Central memory CD4-positive, alpha-beta T cell (primary cell): ENCODE measurements at regions not wholly inside any gene's neighbourhood (a gene's known extent, or its start where the extent isn't known, plus 50 kb on each side); places are given as distances from the start of the nearest gene placed in this dataset.
"Not testable (repeated sequence)": the region's sequence is repeated elsewhere in the genome, so short reads cannot be mapped to it uniquely, and the experiment has no call there.

Experiments
- DNase-seq: peaks from one replicate; pipeline ENCODE4 v3.0.0; 2022

DNA sequence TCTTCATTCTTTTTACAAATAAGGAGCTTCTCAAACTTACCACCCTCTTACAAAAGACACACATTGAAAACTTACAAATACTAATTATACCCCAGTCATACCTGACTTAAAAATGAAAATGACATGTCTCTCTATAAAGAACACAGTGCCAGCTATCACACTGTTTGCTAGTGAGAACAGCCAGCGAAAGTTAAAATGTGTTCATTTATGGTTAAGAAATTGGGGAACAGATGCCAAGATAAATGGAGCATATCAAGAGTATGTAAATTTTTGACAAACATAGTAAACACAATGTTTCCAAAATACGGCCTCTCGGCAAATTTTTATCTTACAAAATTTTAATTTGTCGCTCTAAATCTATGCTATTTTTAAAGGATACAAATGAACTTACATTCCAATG, 1422.9 kb downstream of the KCNT2 start:
- no peak for DNase-seq

DNA sequence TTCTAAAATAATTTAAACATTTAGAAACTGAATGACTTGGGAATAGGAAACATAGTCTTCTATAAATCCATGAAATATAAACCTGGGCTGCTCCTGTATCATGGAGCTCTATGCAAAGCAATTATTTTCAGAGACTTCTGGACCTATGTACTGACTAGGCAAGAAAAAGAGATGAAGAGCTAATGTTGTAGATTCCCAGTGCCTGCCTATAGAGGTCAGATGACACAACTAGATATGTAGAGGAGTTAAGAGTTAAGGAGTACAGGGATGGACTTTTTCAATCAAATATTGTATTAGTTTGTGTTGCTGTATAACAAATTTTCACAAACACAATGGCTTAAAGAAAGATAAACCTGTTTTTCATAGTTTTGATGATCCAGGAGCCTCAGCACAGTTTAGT, 1434.5 kb downstream of the KCNT2 start:
- no peak for DNase-seq

DNA sequence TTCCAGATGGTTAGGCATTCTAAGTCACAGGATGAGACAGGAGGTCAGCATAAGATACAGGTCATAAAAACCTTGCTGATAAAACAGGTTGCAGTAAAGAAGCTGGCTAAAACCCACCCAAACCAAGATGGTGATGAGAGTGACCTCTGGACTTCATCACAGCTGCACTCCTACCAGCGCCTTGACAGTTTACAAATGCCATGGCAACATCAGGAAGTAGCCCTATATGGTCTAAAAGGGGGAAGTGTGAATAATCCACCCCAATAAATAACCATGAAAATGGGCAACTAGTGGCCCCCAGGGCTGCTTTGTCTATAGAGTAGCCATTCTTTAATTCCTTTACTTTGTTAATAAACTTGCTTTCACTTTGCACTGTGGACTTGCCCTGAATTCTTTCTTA, 1448.4 kb downstream of the KCNT2 start:
- not testable (repeated sequence) for DNase-seq

DNA sequence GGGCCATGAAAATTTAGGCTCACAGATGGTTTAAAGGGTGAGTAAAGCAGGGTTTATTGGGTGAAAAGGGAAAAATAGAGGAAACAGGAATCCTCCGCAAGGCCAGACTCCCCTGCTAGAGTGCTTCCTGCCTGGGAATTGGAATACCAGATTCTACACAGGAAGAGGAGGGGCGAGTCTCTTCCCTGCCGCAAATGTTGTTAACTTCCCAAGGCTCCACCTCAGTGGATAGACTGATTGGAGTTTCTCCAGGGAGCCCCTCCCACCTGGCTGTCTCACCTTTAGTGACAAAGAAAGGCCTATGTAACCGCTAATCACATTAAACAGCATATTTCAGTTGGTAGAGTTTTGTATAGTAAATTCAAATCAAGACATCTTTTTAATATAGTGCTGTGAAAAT, 1450.1 kb downstream of the KCNT2 start:
- DNase-seq = no peak

DNA sequence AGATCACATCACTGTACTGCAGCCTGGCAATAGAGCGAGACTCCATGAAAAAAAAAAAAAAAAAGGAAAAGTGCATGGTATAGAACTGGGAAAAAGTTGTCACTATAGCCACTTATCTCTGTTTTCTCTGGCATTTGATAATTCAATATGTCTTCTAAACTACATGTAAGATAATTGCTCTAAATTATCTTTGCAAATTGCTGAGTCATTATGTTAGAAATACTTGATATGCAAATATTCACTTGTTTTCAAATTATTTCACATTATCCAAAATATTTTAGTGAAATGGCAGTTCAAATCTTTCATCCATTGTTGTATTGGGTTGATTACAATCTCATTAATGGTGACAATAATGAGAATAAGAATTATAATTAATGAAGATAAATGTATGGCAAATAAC, 1455.1 kb downstream of the KCNT2 start:
- DNase-seq = no peak

DNA sequence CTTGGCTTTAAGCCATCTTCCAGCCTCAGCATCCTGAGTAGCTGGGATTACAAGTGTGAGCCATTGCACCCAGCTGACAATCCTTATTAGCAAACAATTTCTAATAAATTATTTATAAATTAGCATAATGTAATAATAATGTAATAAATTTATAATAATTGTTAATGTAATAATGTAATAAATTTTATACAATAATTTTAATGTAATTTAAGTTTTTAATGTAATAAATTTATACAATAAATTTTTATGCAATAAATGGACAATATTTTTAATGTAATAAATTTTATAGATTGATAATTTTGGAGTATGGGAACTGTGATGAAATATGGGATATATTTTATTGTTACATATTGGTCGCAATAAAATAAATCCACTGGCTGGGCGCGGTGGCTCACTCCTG, 1457.5 kb downstream of the KCNT2 start:
- DNase-seq = no peak

DNA sequence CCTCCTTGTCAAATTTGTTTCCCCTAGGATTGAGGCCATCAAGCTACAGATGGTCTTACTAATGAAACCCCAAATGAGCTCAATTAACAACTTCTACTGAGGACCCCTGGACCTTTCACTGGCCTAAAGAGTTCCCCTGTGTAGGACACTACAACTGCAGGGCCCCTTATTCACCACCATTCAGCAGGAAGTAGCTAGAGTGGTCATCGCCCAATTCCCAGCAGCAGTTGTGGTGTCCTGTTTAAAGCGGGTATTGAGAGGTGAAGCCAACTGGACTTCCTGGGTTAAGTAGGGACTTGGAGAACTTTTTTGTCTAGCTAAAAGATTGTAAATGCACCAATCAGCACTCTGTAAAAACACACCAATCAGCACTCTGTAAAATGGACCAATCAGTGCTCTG, 1466.9 kb downstream of the KCNT2 start:
- DNase-seq = no peak

DNA sequence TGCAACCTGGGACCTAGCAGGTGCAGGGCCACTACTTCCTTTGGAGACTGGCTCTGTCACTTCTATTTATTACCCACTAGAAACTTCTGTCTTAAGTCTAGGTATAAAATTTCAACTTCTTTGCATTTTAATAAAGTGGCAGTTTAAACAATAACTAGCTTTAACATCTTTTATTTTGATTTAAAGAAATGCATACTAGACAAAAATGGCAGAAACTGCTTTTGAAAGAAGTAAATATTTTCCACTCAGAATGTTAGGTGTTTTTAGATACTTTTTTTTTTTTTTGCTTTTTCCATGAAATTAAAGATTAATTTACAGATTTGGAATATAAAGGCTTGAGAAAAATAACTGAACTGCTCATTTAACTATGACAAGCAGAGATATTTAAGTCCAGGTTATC, 1477.6 kb downstream of the KCNT2 start:
- no peak for DNase-seq

DNA sequence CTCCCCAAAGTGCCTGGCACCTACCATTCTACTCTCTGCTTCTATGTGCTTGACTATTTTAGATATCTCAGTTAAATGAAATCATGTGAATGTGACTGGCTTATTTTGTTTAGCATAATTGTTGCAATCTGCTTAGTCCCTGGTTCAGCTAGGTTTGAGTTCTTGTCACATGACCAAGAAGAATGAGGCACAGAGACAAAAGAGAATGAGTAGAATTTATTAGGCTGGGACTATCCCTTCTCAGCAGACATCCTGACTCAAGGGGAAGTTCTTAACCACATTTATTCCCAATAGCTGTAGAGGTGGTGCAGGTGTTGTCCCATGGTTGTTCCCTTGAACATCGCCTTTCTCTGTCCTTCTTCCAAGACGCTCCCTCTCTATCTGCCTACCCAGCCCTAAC, 1485.7 kb downstream of the KCNT2 start:
- DNase-seq = no peak

DNA sequence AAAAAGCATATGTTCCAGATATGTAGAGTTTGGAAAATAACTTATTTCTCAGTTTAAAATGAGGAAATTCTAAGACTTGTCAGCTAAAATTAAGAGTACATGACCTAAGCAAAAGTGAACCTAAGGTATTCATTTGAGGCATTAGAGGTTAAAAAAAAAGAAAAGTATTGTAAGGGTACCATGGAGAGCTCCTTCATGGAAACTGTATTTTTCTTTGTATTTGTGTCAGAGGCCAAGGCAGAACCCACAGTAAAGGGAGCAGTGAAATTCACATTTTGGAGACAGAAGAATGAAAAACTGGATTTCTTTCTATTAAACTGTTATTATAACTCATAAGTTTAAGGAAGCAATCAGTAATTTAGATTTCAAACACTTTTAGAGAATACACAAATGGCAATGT, 1494.8 kb downstream of the KCNT2 start:
- no peak for DNase-seq

DNA sequence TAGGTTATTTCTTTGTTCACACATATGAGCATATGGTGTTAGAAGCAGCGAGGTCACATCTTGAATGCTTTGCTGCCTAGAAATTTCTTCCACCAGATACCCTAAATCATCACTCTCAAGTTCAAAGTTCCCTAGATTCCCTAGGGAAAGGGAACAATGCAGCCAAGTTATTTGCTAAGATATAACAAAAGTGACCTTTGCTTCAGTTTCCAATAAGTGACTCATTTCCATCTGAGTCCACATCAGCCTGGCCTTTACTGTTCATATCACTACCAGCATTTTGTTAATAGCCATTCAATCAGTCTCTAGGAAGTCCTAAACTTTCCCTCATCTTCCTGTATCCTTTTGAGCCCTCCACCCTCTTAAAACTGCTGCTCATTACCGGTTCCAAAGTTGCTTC, 1502.5 kb downstream of the KCNT2 start:
- no peak for DNase-seq

DNA sequence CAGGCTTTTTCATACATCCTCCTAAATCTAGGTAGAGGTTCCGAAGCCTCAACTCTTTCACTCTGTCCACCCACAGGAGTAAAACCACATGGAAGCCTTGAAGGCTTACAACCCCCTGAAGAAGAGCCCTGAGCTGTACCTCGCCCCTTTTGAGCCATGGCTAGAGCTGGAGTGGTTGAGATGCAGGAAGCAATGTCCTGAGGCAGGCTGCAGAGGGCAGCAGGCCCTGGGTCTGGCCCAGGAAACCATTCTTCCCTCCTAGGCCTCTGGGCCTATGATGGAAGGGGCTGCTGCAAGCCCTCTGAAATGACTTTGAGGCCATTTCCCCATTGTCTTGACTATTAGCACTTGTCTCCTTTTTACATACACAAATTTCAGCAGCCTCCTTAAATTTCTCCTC, 1503.0 kb downstream of the KCNT2 start:
- DNase-seq = no peak

DNA sequence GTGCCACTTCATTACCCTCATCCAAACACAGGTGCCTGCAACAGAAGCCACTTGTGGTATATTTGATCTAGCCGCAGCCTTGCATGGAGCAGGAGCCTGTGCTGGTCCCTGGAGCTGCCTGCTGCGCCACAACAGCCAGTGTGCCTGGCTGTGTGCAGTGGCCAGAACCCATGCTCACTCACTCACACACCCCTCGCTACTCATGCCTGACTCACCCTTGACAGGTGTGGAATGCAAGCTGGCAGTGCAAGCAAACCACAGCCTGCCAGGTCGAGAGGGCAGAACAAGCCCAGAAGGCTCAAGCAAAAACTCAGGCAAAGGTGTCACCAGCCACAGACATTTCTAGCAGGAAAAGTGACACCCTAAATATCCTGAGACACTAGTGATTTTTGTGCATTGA, 1510.9 kb downstream of the KCNT2 start:
- DNase-seq = no peak

DNA sequence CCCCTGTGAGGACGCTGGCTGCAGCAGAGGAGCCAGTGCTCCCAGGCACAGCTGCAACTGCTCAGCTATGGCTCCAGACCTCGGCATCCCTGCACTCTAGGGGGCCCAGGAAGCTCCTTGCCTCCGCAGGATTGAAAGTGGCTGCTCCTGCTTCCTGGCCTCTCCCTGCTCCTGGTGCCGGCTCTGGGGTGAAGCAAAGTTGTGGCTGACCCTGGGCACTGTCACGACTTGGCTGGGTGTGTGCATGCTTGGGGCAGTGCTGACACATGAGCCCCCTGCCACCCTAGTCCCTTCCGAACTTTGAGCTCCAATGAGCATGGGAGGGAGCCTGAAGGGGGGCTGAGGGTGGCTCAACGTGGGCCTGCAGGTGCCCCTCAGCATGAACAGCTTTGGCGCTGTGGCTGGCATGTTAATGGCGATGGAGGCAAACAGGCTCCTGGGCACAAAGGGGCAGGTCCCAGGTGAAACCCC, 1512.2 kb downstream of the KCNT2 start:
- no peak for DNase-seq

DNA sequence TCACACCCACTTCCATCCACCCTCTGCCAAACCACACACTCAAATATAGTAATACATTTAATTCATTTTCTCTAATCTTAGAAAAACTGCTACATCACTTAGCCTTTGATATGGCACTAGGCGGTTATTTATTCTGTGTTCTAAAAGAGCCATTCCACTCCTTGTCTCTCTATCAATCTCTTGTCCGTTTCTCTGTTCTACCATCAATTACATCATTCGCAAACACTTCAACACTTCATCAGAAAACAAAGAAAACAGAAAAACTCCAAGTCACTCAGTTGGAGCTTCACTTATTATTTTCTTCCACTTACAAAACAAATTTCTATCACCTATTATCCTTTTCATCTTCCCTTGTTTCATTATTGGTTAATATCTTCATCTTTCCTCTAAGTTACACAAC, 1523.0 kb downstream of the KCNT2 start:
- no peak for DNase-seq

DNA sequence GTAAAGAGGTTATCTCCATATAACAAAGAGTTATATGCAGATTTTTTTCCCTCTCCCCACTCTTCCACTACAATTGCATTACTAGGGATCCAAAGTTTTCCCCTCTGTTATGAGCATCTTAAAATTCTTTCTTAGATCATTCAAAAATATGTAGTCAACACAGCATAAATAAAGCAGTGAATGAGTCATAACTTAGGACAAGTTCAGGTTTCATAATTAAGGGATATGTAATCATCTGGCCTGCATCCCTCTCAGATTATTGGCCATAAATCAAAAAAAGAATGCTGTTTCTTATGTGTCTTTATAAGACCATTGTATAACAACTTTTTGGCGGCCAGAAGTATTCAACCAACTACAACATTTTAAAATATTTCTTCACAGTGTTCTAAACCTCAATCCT, 1526.1 kb downstream of the KCNT2 start:
- DNase-seq = no peak

DNA sequence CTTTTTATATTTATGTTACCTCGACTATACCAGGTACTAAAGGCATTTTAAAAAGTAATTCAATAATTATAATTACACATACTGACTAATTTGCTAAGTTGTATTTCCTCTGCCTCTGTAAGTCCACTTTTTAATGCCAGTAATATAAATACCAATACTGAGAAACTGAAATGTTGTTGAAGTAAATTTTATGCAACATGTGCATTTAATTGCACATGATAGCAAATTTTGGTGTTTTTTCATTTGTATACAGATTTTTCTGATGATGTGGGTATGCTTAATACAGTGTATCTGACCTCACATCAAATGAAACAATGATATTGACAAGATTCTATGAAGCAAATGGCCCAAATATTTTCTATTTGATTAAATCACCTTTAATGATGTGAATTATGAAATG, 1531.6 kb downstream of the KCNT2 start:
- no peak for DNase-seq

DNA sequence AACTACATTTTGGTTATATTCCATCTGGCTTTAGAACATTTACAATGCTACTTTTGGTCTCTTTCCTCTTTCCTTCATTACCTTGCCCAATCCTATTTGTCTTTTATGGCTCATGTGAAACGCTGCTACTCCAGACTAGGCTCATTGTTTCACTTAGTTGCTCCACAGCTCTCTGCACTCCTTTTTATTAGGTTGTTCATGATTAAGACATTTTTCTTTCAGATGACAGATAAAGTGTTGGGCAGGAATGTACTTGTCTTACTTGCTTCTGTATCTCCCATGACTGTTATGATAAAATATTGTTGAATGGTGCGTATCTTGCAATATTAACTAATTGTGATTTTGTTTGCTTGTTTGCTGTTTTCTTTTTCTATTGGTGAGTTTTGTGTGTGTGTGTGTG, 1532.3 kb downstream of the KCNT2 start:
- DNase-seq = no peak

DNA sequence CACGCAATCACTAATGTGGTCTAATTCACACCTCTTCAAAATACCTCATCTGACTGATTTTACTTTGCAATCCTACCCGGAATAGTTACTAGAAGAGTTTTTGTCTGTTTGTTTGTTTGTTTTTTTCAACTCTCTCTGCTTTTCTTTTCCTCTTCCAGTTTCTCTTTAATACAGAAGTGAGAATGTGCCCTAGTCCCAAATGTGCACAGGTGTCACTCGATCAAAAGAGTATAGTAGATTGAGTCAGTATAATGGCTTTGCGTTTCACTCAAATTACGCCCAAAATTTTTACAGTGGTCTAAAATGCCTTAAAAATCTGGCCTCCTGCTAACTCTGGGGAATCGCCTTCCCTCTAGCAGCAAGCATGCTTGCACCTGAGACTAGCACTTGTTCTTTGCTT, 1536.8 kb downstream of the KCNT2 start:
- no peak for DNase-seq

DNA sequence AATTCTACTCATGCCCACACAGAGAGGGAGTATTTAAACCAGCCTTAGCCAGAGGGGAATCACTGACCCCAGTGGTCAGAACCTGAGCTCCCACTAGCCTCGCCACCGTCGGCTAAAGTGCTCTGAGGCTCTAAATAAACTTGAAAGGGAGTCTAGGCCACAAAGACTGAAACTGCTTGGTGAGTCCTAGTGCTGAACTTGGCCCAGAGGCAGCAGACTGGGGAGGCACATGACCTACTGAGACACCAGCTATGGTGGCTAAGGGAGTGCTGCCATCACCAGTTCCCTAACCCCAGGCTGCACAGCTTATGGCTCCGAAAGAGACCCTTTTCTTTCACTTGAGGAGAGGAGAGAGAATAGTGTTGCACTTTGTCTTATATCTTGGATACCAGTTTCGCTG, 1542.8 kb downstream of the KCNT2 start:
- DNase-seq = no peak

DNA sequence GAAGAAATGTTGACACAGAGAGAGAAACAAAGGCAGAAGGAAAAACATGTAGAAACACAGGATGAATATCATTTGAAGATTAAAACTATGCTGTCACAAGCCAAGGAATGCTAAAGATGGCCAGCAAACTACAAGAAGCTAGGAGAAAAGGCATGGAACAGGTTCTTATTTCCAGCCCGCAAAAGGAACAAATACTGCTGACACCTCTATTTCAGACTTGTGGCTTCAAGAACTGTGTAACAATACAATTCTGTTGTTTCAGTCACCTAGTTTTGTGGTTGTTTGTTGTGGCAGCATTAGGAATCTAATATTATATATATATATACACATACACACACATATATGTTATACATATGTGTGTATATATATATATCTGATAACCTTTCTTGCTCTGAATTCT, 1543.9 kb downstream of the KCNT2 start:
- DNase-seq = no peak

DNA sequence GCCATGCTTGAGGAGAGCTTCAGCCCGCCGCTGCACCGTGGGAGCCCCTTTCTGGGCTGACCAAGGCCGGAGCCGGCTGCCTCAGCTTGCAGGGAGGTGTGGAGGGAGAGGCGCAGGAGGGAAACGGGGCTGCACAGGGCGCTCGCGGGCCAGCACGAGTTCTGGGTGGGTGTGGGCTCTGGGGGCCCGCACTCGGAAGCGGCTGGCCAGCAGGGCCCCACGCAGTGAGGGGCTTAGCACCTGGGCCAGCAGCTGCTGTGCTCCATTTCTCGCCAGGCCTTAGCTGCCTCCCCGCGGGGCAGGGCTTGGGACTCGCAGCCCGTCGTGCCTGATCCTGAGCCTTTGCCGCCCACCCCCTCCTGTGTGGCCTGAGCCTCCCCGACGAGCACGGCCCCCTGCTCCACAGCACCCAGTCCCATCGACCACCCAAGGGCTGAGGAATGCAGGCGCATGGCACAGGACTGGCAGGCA, 1554.0 kb downstream of the KCNT2 start:
- no peak for DNase-seq

DNA sequence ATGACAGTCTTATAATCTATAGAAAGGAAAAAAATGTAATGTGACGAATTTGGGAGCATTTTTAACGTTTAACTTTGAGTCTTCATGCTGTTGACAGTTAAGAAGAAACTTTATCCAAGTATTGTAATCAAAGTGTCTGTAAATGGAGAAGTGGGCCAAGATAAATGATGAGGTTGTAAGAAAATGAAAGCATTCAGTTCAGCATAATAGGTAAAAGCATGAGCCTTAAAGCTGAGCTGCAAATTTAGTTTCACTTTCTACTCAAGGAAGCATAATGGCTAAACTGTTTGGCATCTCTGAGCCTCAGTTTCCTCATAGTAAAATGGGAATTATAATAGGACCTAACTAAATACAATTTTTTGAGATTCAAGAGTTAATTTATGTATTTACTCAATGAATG, 1554.8 kb downstream of the KCNT2 start:
- no peak for DNase-seq

DNA sequence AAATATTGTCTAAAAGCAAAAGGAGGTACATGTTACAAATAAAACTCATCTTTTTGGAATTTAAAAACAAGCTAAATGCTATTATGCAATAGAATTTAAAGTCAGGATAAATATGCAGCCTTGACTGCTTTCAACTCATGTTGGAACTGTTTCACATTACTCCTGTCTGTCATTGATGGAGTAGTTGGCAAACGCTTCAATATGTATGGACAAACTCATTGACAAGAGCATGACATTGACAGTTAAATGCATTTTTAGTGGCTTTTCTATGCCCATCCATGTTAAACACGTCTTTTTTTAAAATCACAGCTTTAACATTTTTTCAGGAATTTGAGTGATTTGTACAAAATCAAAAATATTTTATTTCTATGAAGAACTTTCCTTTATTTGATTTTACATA, 1560.5 kb downstream of the KCNT2 start:
- no peak for DNase-seq

DNA sequence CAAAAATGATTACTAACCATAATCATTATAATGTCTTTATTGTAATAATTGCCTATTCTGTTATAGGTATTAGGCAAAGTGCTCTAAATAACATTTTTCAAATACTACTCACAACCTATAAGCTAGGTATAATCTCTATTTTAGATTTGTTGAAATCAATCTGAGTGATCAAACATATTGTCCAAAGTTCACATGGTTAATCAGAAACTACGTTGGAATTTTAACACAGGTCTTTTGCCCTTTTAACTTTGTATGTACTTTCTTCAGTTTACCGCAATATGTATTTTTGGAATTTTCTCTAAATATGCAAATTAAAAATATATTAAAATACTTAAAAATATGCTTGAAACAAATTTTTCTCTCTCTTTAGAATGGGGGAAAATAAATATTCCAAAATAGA, 1563.2 kb downstream of the KCNT2 start:
- no peak for DNase-seq

DNA sequence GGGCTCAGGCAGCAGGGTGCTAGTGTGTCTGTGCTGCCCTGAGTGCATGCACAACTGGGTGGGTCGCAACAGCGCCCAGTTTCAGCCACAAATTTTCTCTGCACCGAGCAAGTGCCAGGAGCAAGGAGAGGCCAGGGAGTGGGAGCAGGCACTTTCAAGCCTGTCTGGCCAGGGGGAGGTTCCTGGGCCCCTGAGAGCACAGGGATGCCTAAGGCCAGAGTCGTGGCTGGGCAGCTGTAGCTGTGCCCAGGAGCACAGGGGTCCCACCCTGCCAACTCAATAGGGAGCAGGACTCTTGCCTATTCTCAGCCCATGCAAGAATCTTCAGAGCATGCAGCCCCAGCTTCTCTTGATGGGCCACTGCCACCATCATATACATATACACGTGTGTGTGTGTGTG, 1577.4 kb downstream of the KCNT2 start:
- no peak for DNase-seq
